HepG2 (cell line): ENCODE measurements at regions not wholly inside any gene's neighbourhood (a gene's known extent, or its start where the extent isn't known, plus 50 kb on each side); places are given as distances from the start of the nearest gene placed in this dataset.

Experiments
- ATAC-seq: fragments of 200-7000 bp; cut with Tn5 transposase; 3 replicates; pipeline ENCODE4 v1.9.1; 2020; ENCODE audit warnings: mild to moderate bottlenecking, moderate library complexity
- BruUV-seq: library from RNA; stranded (reverse); fragments of 400-500 nt; replicated peaks from 2 replicates; lab custom pipeline; 2021; lab: Mats Ljungman, UMichigan
- CTCF ChIA-PET: fragments of 300-600 bp; formaldehyde crosslinking; extraction: SDS; loops from one replicate; lab custom pipeline; 2021; ENCODE audit warnings: low total read pairs, inconsistent platforms, low intra/inter-chr PET ratio; lab: Yijun Ruan, JAX
- POLR2A ChIA-PET: fragments of 350-600 bp; sonication (Branson Sonifier 250); formaldehyde crosslinking; loops from one replicate; lab custom pipeline; 2020; ENCODE audit warnings: antibody characterized with exemption, inconsistent platforms; lab: Yijun Ruan, JAX
- DNase-seq: peaks from one replicate; pipeline ENCODE4 v3.0.0-alpha.2; 2015; ENCODE audit warnings: low spot score
- FAIRE-seq: peaks from 3 replicates; lab custom pipeline; 2011; peaks lifted over from hg19 to GRCh38; lab: Jason Lieb, UNC
- H2AFZ ChIP-seq: one replicate; pipeline ENCODE4 v1.6.1; 2011; ENCODE audit warnings: low read length, inconsistent platforms
- H3K27ac ChIP-seq: fragments of 300-600 bp; 3 replicates; pipeline ENCODE4 v1.8.0; 2011; ENCODE audit warnings: mixed run types, mild to moderate bottlenecking, mixed read lengths, low read length, inconsistent platforms; ENCODE audit not compliant: insufficient read depth; ENCODE audit errors: extremely low read length
- H3K27me3 ChIP-seq, 2 experiments: fragments of 200-600 bp in 1 of 2; 2 replicates in 1 of 2; 3 replicates in 1 of 2; pipeline versions ENCODE4 v1.6.0 to v1.8.0; 2011; ENCODE audit warnings: low read length in 2 of 2, mild to moderate bottlenecking in 2 of 2, moderate library complexity in 2 of 2, inconsistent platforms in 1 of 2; ENCODE audit not compliant: insufficient read depth in 2 of 2, control insufficient read depth in 1 of 2
- H3K36me3 ChIP-seq, 2 experiments: fragments of 200-600 bp in 1 of 2; replicated peaks in 1 of 2; 2 replicates in 1 of 2; 3 replicates in 1 of 2; pipeline versions ENCODE4 v1.5.1 to v1.8.0; 2011; ENCODE audit warnings: low read length in 2 of 2, inconsistent platforms in 1 of 2; ENCODE audit not compliant: insufficient read depth in 2 of 2, control insufficient read depth in 1 of 2
- H3K4me1 ChIP-seq: 2 replicates; pipeline ENCODE4 v1.5.1; 2012; ENCODE audit warnings: low read length, inconsistent platforms; ENCODE audit not compliant: insufficient read depth
- H3K4me2 ChIP-seq: 2 replicates; pipeline ENCODE4 v1.6.0; 2011; ENCODE audit warnings: low read depth, low read length, inconsistent platforms
- H3K4me3 ChIP-seq, 3 experiments: fragments of 200-600 bp in 1 of 3; sonication (generic), shearing (Covaris generic) in 1 of 3; replicated peaks in 1 of 3; 2 replicates each; pipeline ENCODE4 v1.5.1; 2011 to 2016; ENCODE audit warnings: low read length in 3 of 3, inconsistent platforms in 2 of 3, low read depth in 2 of 3, mild to moderate bottlenecking in 2 of 3, control low read depth in 1 of 3, mixed read lengths in 1 of 3; ENCODE audit not compliant: insufficient read depth in 1 of 3
- H3K79me2 ChIP-seq: one replicate; pipeline ENCODE4 v1.6.1; 2011; ENCODE audit warnings: low read length, inconsistent platforms; ENCODE audit not compliant: insufficient read depth
- H3K9ac ChIP-seq: 2 replicates; pipeline ENCODE4 v1.6.0; 2011; ENCODE audit warnings: mild to moderate bottlenecking, low read depth, low read length, inconsistent platforms; ENCODE audit not compliant: insufficient read depth
- H3K9me3 ChIP-seq: 2 replicates; pipeline ENCODE4 v1.5.1; 2012; ENCODE audit warnings: mild to moderate bottlenecking, low read length
- H4K20me1 ChIP-seq: 2 replicates; pipeline ENCODE4 v1.6.0; 2011; ENCODE audit warnings: inconsistent platforms, mild to moderate bottlenecking, low read length, moderate library complexity; ENCODE audit not compliant: insufficient read depth
- GATA4 ChIP-seq: sonication (generic); IDR thresholded peaks from 2 replicates; pipeline ENCODE4 v1.6.1; 2016; ENCODE audit warnings: antibody characterized with exemption, low read depth, borderline replicate concordance
- GTF2F1 ChIP-seq: fragments of 150-350 bp; IDR thresholded peaks from 2 replicates; pipeline ENCODE4 v1.6.1; 2014; ENCODE audit warnings: low read length
- HNRNPL ChIP-seq: fragments of 200-400 bp; formaldehyde crosslinking; IDR thresholded peaks from 2 replicates; pipeline ENCODE4 v1.6.1; 2017; ENCODE audit warnings: mild to moderate bottlenecking, low read depth, low read length
- KDM4B ChIP-seq: sonication (generic); formaldehyde crosslinking; IDR thresholded peaks from 2 replicates; pipeline ENCODE4 v1.4.0; 2020; ENCODE audit warnings: missing genetic modification reagents
- NFYC ChIP-seq: IDR thresholded peaks from 2 replicates; pipeline ENCODE4 v1.6.1; 2016; ENCODE audit warnings: missing genetic modification reagents, missing compliant biosample characterization
- NR2F1 ChIP-seq, 2 experiments: fragments of 450-650 bp in 1 of 2; formaldehyde crosslinking in 1 of 2; IDR thresholded peaks; 2 replicates each; pipeline versions ENCODE4 v1.5.0 to v1.6.1; 2016 to 2020; ENCODE audit warnings: mild to moderate bottlenecking in 1 of 2, missing compliant biosample characterization in 1 of 2, missing genetic modification reagents in 1 of 2, moderate library complexity in 1 of 2
- RAD51 ChIP-seq: fragments of 450-650 bp; IDR thresholded peaks from 2 replicates; pipeline ENCODE4 v1.6.1; 2016; ENCODE audit warnings: borderline replicate concordance
- SCMH1 ChIP-seq: sonication (generic); formaldehyde crosslinking; IDR thresholded peaks from 2 replicates; pipeline ENCODE4 v1.9.0; 2021; ENCODE audit warnings: missing genetic modification reagents, mild to moderate bottlenecking, borderline replicate concordance
- SMYD3 ChIP-seq: sonication (generic); formaldehyde crosslinking; IDR thresholded peaks from 2 replicates; pipeline ENCODE4 v1.8.1; 2023; ENCODE audit warnings: mild to moderate bottlenecking, missing genetic modification reagents
- SOX5 ChIP-seq: IDR thresholded peaks from 2 replicates; pipeline ENCODE4 v1.6.1; 2016; ENCODE audit warnings: borderline replicate concordance
- TCF7L2 ChIP-seq: IDR thresholded peaks from 2 replicates; pipeline ENCODE4 v1.6.1; 2011; ENCODE audit warnings: mild to moderate bottlenecking, low read depth, low read length, moderate library complexity
- ZNF737 ChIP-seq: sonication (generic); formaldehyde crosslinking; IDR thresholded peaks from 2 replicates; pipeline ENCODE4 v1.5.0; 2020; ENCODE audit warnings: missing genetic modification reagents, mild to moderate bottlenecking, borderline replicate concordance
- WGBS: methylation state at CpG from one replicate; pipeline ENCODE4 v1.1.6; 2017; ENCODE audit warnings: low lambda C conversion rate; 5-methylcytosine and 5-hydroxymethylcytosine counted together
- in situ Hi-C: cut with HindIII; loops from 2 replicates; pipeline ENCODE4 v1.10.0; 2017; ENCODE audit warnings: low pct_unique_long_range_greater_than_20kb; ENCODE audit not compliant: extremely low pct_ligation_motif_present
- intact Hi-C: fragments of 100-400 bp; cut with micrococcal nuclease; formaldehyde crosslinking; loops from one replicate; pipeline ENCODE4 v1.10.0; 2022; ENCODE audit not compliant: unreplicated experiment
- TF ChIP-seq, protein P1 (sequence below): sonication (generic); formaldehyde crosslinking; IDR thresholded peaks from 2 replicates; pipeline ENCODE4 v1.4.0; 2020; ENCODE audit warnings: mild to moderate bottlenecking, missing genetic modification reagents
- TF ChIP-seq, protein P2 (sequence below): sonication (generic); formaldehyde crosslinking; IDR thresholded peaks from 2 replicates; pipeline ENCODE4 v1.4.0; 2020; ENCODE audit warnings: mild to moderate bottlenecking, missing genetic modification reagents
- TF ChIP-seq, protein P3 (sequence below): IDR thresholded peaks from 2 replicates; pipeline ENCODE4 v1.6.1; 2016
- TF ChIP-seq, protein P4 (sequence below): IDR thresholded peaks from 2 replicates; pipeline ENCODE4 v1.6.1; 2018; ENCODE audit warnings: missing genetic modification reagents

DNA sequence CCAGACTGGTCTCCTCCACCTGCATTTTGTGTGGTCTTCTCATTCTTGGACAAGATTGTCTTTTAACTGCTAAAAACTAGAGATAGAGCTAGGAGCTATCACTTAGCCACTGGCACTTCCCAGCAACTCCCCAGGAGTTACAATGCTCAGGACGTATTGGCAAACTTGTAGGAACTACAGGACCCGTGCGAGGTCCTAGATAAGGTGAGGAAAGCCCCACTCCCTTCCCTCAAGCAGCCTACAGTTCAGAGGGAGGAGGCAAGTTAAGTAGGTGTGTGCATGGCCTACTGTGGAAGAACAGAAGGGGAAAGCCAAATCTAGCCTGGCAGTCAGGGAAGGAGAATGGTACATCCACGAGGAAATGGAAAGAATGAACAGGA, 504.7 kb upstream of the PROK2 start:
- intact Hi-C loops = no loop called here
- Histone ChIP-seq H3K4me2 (no peak overlapping the region), H3K27ac (no peak overlapping the region), H4K20me1 (no peaks in the 10 kb centered on the region), H3K36me3 (no peaks in the 10 kb centered on the region), H3K79me2 (no peaks in the 10 kb centered on the region), H3K27me3 (peaks cover 1 to 35% of the 10 kb centered on the region in 2 experiments; a peak in 4 of 5 replicates), H3K4me1 (no peaks in the 10 kb centered on the region), H3K4me3 (no peak overlapping the region), H2AFZ (no peak overlapping the region), H3K9ac (no peak overlapping the region), H3K9me3 (no peaks in the 10 kb centered on the region)
- ChIA-PET CTCF (no interaction called here), POLR2A (no interaction called here)
- 24% methylated on average over 4 of the region's 4 CpGs for WGBS
- DNase-seq (no peak), ATAC-seq (no peak), FAIRE-seq (no peak)
- no TSS peak for BruUV-seq
- in situ Hi-C loops = no loop called here
- TF ChIP-seq SOX5 (CRISPR knock-in tag) (no peak), RAD51 (no peak), GTF2F1 (no peak), NR2F1 (CRISPR knock-in tag; IDR thresholded peaks at IDR 0.05) (no peak), ZNF737 (no peak), SCMH1 (CRISPR knock-in tag) (no peak), KDM4B (CRISPR knock-in tag) (no peak), GATA4 (no peak), NFYC (CRISPR knock-in tag) (no peak), SMYD3 (CRISPR knock-in tag) (no peak), TCF7L2 (no peak), HNRNPL (no peak)
- TF ChIP-seq, protein P1, sequence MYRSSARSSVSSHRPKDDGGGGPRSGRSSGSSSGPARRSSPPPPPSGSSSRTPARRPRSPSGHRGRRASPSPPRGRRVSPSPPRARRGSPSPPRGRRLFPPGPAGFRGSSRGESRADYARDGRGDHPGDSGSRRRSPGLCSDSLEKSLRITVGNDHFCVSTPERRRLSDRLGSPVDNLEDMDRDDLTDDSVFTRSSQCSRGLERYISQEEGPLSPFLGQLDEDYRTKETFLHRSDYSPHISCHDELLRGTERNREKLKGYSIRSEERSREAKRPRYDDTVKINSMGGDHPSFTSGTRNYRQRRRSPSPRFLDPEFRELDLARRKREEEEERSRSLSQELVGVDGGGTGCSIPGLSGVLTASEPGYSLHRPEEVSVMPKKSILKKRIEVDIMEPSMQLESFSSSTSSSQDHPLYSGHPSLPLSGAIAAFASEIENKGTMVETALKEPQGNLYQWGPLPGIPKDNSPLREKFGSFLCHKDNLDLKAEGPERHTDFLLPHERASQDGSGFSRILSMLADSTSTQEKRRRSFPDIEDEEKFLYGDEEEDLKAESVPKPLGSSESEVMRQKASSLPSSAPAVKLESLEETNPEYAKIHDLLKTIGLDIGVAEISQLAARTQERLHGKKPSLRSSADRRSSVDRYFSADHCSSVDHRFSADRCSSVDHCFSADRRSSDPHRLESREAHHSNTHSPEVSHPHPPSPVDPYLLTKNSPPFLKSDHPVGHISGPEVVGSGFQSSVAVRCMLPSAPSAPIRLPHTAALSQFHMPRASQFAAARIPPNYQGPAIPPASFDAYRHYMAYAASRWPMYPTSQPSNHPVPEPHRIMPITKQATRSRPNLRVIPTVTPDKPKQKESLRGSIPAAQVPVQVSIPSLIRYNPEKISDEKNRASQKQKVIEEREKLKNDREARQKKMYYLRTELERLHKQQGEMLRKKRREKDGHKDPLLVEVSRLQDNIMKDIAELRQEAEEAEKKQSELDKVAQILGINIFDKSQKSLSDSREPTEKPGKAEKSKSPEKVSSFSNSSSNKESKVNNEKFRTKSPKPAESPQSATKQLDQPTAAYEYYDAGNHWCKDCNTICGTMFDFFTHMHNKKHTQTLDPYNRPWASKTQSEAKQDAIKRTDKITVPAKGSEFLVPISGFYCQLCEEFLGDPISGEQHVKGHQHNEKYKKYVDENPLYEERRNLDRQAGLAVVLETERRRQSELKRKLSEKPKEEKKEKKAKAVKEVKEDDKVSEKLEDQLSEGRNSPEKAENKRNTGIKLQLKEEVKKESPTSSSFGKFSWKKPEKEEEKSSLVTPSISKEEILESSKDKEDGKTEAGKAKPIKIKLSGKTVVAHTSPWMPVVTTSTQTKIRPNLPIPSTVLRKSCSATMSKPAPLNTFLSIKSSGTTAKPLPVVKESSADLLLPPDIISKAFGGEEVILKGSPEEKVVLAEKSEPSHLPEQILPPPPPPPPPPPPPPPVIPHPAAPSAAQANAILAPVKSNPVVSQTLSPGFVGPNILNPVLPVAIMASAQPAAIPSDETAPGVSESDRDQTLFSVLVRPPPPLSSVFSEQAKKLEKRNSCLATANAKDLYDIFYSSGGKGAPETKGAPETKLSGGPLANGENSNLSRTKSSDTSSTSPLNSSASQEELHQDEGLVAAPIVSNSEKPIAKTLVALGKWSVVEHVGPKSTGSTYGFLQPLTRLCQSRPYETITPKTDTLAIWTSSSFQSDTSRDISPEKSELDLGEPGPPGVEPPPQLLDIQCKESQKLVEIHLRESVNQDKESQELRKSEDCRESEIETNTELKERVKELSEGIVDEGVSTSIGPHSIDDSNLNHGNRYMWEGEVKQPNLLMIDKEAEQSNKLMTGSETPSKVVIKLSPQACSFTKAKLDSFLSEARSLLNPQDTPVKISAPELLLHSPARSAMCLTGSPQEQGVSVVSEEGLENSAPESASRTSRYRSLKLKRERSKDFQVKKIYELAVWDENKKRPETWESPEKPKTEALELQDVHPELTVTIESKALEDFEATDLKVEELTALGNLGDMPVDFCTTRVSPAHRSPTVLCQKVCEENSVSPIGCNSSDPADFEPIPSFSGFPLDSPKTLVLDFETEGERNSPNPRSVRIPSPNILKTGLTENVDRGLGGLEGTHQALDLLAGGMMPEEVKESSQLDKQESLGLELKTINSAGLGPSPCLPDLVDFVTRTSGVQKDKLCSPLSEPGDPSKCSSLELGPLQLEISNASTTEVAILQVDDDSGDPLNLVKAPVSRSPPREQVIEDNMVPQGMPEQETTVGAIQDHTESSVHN (CRISPR knock-in tag) = no peak
- TF ChIP-seq, protein P2, sequence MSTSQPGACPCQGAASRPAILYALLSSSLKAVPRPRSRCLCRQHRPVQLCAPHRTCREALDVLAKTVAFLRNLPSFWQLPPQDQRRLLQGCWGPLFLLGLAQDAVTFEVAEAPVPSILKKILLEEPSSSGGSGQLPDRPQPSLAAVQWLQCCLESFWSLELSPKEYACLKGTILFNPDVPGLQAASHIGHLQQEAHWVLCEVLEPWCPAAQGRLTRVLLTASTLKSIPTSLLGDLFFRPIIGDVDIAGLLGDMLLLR (CRISPR knock-in tag) = no peak
- TF ChIP-seq, protein P3, sequence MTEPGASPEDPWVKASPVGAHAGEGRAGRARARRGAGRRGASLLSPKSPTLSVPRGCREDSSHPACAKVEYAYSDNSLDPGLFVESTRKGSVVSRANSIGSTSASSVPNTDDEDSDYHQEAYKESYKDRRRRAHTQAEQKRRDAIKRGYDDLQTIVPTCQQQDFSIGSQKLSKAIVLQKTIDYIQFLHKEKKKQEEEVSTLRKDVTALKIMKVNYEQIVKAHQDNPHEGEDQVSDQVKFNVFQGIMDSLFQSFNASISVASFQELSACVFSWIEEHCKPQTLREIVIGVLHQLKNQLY (CRISPR knock-in tag) = no peak
- TF ChIP-seq, protein P4, sequence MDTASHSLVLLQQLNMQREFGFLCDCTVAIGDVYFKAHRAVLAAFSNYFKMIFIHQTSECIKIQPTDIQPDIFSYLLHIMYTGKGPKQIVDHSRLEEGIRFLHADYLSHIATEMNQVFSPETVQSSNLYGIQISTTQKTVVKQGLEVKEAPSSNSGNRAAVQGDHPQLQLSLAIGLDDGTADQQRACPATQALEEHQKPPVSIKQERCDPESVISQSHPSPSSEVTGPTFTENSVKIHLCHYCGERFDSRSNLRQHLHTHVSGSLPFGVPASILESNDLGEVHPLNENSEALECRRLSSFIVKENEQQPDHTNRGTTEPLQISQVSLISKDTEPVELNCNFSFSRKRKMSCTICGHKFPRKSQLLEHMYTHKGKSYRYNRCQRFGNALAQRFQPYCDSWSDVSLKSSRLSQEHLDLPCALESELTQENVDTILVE (CRISPR knock-in tag) = no peak
